M059J (cell line): ENCODE measurements at regions not wholly inside any gene's neighbourhood (a gene's known extent, or its start where the extent isn't known, plus 50 kb on each side); places are given as distances from the start of the nearest gene placed in this dataset.

Experiments
- DNase-seq: peaks from one replicate; pipeline ENCODE4 v3.0.0-alpha.2; 2012; ENCODE audit warnings: low read depth

GRCh38 chr13:27847669-27848068 is 55.4 kb downstream of the GSX1 start:
- DNase-seq = no peak

- no peak for DNase-seq
Measured at GRCh38 chr13:27851096-27851850, 59.0 kb downstream of the GSX1 start.

GRCh38 chr13:27852491-27852890 is 60.2 kb downstream of the GSX1 start:
- no peak for DNase-seq

GRCh38 chr13:27853335-27853734 is 61.1 kb downstream of the GSX1 start:
- DNase-seq = no peak

- DNase-seq = peak; percentile 34
Measured at GRCh38 chr13:27853861-27854260, 61.6 kb downstream of the GSX1 start.

GRCh38 chr13:27854606-27855005 is 62.3 kb downstream of the GSX1 start:
- no peak for DNase-seq

GRCh38 chr13:27855381-27855780 is 63.1 kb downstream of the GSX1 start:
- DNase-seq = no peak

- DNase-seq = no peak
Measured at GRCh38 chr13:27857282-27857681, 62.5 kb upstream of the PDX1 start.

- no peak for DNase-seq
Measured at GRCh38 chr13:27858046-27858445, 61.8 kb upstream of the PDX1 start.

- no peak for DNase-seq
Measured at GRCh38 chr13:27860743-27861142, 59.1 kb upstream of the PDX1 start.

GRCh38 chr13:27861165-27861564 is 58.6 kb upstream of the PDX1 start:
- DNase-seq = no peak

- DNase-seq = peak; percentile 5
Measured at GRCh38 chr13:27868641-27869435, 51.0 kb upstream of the PDX1 start.

- no peak for DNase-seq
Measured at GRCh38 chr13:27869436-27870095, 50.2 kb upstream of the PDX1 start.
